ENCODE measurements at regions not wholly inside any gene's neighbourhood (a gene's known extent, or its start where the extent isn't known, plus 50 kb on each side); places are given as distances from the start of the nearest gene placed in this dataset.

DNA sequence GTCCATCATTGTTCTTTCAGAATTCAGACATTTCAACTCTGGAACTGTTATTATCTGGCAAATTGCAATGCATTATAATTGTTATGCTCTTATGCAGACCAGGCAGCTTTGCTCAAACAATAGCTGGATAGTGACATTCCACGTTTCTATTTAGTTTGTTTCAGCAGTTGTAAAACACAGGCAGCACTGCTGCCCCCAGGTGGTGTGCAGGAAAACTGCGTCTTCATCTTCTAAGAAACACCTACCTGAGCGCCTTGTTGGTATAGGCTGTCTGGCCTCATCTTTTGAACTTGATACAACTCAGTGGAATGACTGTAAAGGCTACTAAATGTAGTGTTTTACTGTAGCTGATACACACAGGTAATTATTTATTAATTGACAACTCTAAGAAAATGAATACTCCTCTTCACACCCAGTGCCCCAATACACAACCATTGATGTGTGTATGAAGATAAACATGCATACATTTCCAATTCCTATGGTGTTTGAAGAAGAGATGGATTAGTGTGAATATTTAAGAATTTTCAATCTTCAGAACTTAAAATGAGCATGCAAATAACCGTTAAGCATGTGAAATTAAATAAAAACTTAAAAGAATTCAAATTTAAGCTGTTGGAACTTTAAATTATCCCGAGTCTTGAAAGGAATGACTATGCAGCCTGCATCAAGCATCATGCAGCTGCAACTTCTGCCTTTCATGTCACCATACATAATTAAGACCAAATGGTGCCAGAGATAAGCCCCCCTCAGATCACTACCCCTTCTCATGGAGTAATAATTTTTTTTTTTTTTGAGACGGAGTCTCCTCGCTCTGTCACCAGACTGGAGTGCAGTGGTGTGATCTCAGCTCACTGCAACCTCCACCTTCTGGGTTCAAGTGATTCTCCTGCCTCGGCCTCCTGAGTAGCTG is 85.6 kb downstream of the CD8B2 start:
- H3K4me3 Mint-ChIP-seq, result no peak overlapping the region

DNA sequence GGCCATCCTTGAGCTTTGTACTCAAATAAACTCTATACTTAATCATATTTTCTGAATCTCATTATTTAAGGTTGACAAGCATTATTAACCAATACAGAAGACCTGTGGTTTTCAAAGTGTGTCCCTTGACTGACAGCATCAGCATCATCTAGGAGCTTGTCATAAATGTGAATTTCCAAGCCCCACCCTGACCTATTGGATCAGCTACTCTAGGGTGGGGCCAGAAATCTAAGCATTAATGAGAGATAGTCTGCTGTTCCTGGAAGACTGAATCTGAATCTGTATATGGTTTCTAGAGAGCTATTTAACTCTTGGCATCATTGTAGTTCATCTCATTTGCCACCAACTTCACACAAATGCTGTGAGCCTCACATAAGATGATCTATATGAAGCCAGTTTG is 86.6 kb downstream of the CD8B2 start:
- no peak overlapping the region for H3K4me3 Mint-ChIP-seq
- peaks cover 2% of the 10 kb centered on the region for H3K36me3 Mint-ChIP-seq
- H3K27ac Mint-ChIP-seq, result no peak overlapping the region
- H3K4me1 Mint-ChIP-seq, result no peaks in the 10 kb centered on the region
- peaks cover 14% of the 10 kb centered on the region for H3K27me3 Mint-ChIP-seq
- H3K9me3 Mint-ChIP-seq, result no peaks in the 10 kb centered on the region

More for the DNA sequence above, 85.6 kb downstream of the CD8B2 start:
- H3K4me1 Mint-ChIP-seq, result no peaks in the 10 kb centered on the region
- H3K27ac Mint-ChIP-seq, result no peak overlapping the region
- H3K9me3 Mint-ChIP-seq, result no peaks in the 10 kb centered on the region
- peaks cover 2% of the 10 kb centered on the region for H3K36me3 Mint-ChIP-seq
- H3K27me3 Mint-ChIP-seq, result peaks cover 6% of the 10 kb centered on the region

DNA sequence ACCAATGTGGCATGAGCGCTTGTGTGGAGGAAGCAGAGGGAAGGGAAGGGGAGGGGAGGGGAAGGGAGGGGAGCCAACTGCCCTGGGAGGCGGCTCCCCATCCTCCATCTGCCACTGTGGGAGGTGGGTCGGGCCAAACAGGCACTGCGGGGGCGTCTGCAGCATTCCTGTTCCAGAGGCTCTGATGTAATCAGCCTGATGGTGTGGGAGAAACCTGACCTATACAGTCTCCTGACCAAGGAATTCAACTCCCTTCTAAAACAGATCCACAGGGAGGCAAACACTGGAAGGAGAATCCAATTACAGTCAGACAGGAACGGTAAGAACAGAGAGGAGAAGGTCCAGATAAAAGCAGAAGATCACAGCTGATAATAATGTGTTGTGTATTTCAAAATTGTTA is 88.8 kb downstream of the CD8B2 start:
- no peaks in the 10 kb centered on the region for H3K4me1 Mint-ChIP-seq
- H3K36me3 Mint-ChIP-seq, result peaks cover 2% of the 10 kb centered on the region
- H3K27ac Mint-ChIP-seq, result no peak overlapping the region

GRCh38 chr2:106577255-106577651 is 90.1 kb downstream of the CD8B2 start:
- Mint-ChIP-seq H3K27me3 (peaks cover 32% of the 10 kb centered on the region), H3K4me1 (peaks cover 0 to 6% (median 4%) of the 10 kb centered on the region in 3 donors), H3K36me3 (no peaks in the 10 kb centered on the region), H3K9me3 (peaks cover 0 to 2% (median 0%) of the 10 kb centered on the region in 3 donors), H3K27ac (no peak overlapping the region), H3K4me3 (no peak overlapping the region)

More for the DNA sequence above, 88.8 kb downstream of the CD8B2 start:
- no peak overlapping the region for H3K4me3 Mint-ChIP-seq
- H3K27me3 Mint-ChIP-seq, result peaks cover 20% of the 10 kb centered on the region
- peaks cover 0 to 2% (median 0%) of the 10 kb centered on the region in 3 donors for H3K9me3 Mint-ChIP-seq

DNA sequence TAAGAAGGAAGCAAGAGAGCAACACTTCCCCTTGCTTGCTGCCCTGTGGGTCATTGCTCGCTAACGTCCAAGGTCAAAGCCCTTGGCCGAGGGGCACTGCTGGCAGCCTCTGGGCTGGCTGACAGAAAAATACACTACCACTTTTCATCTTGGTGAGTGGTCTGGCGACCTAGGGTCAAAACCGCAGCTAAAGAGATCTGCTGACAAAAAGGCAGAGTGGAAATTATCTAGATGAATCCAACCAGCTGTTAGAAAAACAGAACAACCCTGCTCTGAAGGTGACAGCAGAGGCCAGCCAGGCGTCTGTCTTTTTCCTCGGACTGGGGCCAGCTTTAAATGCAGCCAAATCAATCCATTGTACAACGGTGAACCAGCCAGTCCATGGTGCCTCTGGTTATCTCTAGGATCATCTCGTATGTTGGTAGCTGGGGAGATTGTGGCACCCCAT is 92.6 kb downstream of the CD8B2 start:
- H3K36me3 Mint-ChIP-seq, result no peaks in the 10 kb centered on the region
- H3K4me1 Mint-ChIP-seq, result peaks cover 5 to 10% (median 8%) of the 10 kb centered on the region in 3 donors
- H3K4me3 Mint-ChIP-seq, result peak overlapping the region in 1 of 4 donors; percentile 14
- peaks cover 36% of the 10 kb centered on the region for H3K27me3 Mint-ChIP-seq
- no peak overlapping the region for H3K27ac Mint-ChIP-seq
- peaks cover 0 to 2% (median 0%) of the 10 kb centered on the region in 3 donors for H3K9me3 Mint-ChIP-seq

GRCh38 chr2:106580241-106580640 is 93.1 kb downstream of the CD8B2 start:
- Mint-ChIP-seq H3K36me3 (no peaks in the 10 kb centered on the region), H3K4me3 (no peak overlapping the region), H3K27me3 (peaks cover 36% of the 10 kb centered on the region), H3K27ac (no peak overlapping the region), H3K9me3 (peaks cover 0 to 2% (median 0%) of the 10 kb centered on the region in 3 donors), H3K4me1 (peaks cover 5 to 10% (median 8%) of the 10 kb centered on the region in 3 donors)

DNA sequence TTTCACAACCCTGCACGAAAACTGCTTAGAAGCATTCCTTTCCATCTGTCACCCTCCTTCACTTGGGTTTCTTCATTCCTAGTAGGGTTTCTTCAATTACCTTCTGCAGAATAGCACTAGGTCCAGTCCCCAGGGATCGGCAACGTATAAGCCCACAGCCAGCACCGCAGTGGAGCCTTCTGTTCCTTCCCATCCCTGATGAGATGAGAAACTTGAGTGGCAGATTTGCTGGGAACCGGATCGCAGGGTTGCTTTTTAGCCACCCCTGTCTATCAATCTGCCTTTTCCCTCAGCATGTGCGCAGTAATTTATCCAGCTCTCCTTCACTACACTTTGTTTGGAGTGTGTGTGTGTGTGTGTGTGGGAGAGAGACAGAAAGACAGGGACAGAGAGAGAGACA is 94.2 kb downstream of the CD8B2 start:
- Mint-ChIP-seq H3K27me3 (peaks cover 34% of the 10 kb centered on the region), H3K9me3 (peaks cover 0 to 3% (median 0%) of the 10 kb centered on the region in 3 donors), H3K4me1 (peaks cover 5 to 10% (median 8%) of the 10 kb centered on the region in 3 donors), H3K27ac (no peak overlapping the region), H3K4me3 (peak overlapping the region in 2 of 4 donors; percentile 95 to 96), H3K36me3 (no peaks in the 10 kb centered on the region)

DNA sequence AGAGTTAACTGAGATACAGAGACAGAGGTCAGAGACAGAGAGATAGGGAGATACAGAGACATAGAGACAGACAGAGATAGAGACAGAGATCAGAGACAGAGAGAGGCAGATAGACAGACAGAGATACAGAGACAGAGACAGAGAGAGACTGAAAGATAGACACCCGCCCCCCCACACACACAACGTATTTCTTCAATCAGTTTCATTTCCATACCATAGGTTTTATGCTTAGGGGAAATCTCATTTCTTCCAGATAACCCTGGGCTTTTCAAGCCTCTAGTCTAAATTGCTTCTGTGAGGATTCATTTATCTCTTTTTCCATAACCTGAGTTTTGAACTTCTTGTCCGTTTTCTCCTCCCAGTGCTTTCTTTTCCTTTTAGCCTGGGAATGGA is 94.6 kb downstream of the CD8B2 start:
- H3K27me3 Mint-ChIP-seq, result peaks cover 34% of the 10 kb centered on the region
- no peak overlapping the region for H3K27ac Mint-ChIP-seq
- H3K36me3 Mint-ChIP-seq, result no peaks in the 10 kb centered on the region

DNA sequence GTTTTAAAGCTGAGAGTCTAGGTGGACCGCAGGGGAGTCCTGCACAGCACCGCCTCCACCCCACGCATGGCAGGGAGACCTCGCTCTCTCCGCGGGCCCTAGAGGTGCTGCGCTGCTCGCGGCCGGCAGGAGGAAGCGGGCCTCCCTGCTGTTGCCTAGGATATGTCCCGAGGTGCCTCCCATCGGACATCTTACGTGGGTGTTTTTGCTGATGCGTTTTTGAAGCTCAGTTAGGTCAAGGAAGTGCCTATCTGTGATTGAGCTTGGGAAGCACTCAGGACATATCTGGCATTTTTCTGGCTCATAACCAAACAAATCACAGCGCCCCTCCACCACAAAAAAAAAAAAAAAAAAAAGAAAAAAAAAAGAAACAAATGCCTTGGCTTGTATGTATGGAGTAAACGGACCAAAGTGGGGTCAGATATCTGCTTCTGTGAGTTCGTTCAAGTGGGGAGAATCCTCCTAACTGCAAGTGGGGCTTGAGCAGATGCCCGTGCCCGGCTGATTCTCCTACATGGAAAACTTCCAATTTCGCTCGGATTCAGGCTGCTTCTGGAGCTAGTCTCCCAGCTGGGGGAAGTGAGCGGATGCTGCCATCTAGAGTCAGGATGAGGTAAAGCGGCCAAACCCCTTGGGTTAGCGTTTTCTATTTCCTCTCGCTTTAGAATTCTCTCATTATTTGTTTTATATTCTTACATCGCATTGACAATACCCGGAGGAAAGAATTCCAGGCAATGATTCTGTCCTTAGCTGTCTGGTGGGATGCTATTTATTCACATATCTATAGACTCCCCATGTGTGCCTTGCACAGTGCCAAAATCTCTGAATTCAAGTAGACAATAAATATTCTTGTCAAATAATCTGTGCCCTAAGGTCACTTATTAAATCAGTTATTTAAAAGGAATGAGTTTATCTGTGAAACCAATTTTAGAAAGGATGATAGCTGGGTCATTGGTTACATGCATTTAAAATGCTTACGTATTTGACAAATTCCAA is 95.3 kb downstream of the CD8B2 start:
- Mint-ChIP-seq H3K27me3 (peaks cover 34% of the 10 kb centered on the region), H3K27ac (peak overlapping the region in 1 of 3 donors; percentile 67), H3K9me3 (peaks cover 0 to 3% (median 0%) of the 10 kb centered on the region in 3 donors), H3K4me1 (peaks cover 5 to 10% (median 8%) of the 10 kb centered on the region in 3 donors), H3K36me3 (no peaks in the 10 kb centered on the region), H3K4me3 (peak overlapping the region; percentile 41 to 96 (median 88))

More for the DNA sequence above, 94.6 kb downstream of the CD8B2 start:
- Mint-ChIP-seq H3K4me1 (peaks cover 5 to 10% (median 8%) of the 10 kb centered on the region in 3 donors), H3K4me3 (peak overlapping the region in 3 of 4 donors; percentile 81 to 96 (median 95)), H3K9me3 (peaks cover 0 to 3% (median 0%) of the 10 kb centered on the region in 3 donors)

GRCh38 chr2:106584304-106584954 is 97.3 kb downstream of the CD8B2 start:
- H3K36me3 Mint-ChIP-seq, result no peaks in the 10 kb centered on the region
- H3K9me3 Mint-ChIP-seq, result peaks cover 0 to 3% (median 0%) of the 10 kb centered on the region in 3 donors
- no peak overlapping the region for H3K4me3 Mint-ChIP-seq
- peaks cover 5 to 10% (median 8%) of the 10 kb centered on the region in 3 donors for H3K4me1 Mint-ChIP-seq
- peaks cover 27% of the 10 kb centered on the region for H3K27me3 Mint-ChIP-seq
- H3K27ac Mint-ChIP-seq, result no peak overlapping the region

DNA sequence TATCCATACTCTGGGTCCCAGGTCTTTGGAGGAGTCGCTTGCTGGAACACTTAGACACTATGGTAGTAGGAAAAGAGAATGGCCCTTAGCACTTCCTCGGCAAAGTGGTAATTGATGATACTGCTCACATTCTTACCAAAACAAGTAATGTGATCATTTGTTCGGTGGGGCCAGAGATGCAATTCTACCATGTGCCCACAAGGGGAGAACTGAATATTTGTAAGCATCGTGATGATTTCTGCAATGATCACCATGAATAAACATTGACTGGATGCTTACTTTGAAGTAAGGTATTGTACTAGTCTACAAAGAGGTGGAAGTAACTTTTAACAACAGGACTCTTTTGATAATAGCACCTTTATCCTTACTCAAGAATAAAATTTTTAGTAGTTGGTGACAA is 109.7 kb downstream of the CD8B2 start:
- H3K9me3 Mint-ChIP-seq, result peaks cover 0 to 4% (median 2%) of the 10 kb centered on the region in 3 donors
- no peak overlapping the region for H3K4me3 Mint-ChIP-seq
- H3K4me1 Mint-ChIP-seq, result no peaks in the 10 kb centered on the region
- peaks cover 6% of the 10 kb centered on the region for H3K27me3 Mint-ChIP-seq
- no peak overlapping the region for H3K27ac Mint-ChIP-seq
- H3K36me3 Mint-ChIP-seq, result no peaks in the 10 kb centered on the region

DNA sequence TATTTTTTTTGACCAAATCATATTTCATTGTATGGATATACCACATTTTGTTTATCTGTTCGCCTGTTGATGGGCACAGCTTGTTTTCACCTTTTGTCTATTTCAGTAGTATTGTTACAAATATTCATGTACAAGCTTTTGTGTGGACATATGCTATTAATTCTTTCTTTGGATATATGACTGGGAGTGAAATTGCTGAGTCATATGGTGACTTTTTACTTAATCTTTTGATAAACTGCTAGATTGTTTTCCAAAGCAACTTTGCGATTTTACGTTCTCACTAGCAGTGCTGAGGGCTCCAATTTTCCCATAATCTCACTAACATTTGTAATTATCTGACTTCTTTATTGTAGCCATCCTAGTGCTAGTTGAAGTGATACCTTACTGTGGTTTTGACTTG is 112.4 kb downstream of the CD8B2 start:
- Mint-ChIP-seq H3K36me3 (no peaks in the 10 kb centered on the region), H3K4me1 (no peaks in the 10 kb centered on the region), H3K9me3 (peaks cover 2 to 5% (median 4%) of the 10 kb centered on the region in 3 donors), H3K27ac (no peak overlapping the region), H3K27me3 (peaks cover 2% of the 10 kb centered on the region), H3K4me3 (no peak overlapping the region)

DNA sequence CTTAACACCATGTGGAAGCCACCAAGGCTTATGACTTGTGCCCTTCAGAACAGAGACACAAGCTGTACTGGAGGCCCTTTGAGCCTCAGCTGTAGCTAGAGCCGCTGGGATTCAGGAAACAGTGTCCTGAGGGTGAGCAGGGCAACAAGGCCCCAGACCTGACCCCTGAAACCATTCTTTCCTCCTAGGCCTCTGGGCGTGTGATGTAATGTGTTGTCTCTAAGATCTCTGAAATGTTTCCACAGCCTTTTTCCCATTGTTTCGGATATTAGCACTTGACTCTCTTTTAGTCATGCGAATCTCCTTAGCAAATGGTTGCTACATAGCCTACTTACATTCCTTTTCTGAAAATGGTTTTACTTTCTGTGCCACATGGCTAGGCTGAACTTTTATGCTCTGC is 114.9 kb downstream of the CD8B2 start:
- Mint-ChIP-seq H3K27ac (no peak overlapping the region), H3K36me3 (no peaks in the 10 kb centered on the region), H3K4me3 (no peak overlapping the region), H3K4me1 (no peaks in the 10 kb centered on the region), H3K9me3 (peaks cover 5 to 10% (median 5%) of the 10 kb centered on the region in 3 donors), H3K27me3 (no peaks in the 10 kb centered on the region)

DNA sequence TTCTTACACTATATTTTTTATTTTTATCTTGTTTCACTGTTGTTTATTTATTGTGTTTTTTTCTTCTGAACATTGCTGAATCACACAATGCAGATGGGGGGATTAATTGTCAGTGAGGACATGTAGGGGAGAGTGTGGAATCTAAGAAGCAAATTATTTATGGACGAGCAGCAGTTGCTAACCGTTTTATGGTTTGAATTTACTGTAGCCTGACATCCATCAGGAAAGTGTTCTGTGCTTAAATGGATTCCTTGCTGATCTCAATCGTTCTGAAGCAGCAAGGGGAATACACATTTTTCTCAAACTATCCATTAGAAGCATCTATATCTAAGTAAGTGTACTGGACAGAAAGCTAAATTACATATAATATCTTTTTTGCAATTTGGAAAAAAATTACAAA is 119.5 kb downstream of the CD8B2 start:
- Mint-ChIP-seq H3K27ac (no peak overlapping the region), H3K9me3 (peaks cover 3 to 10% (median 5%) of the 10 kb centered on the region in 3 donors), H3K27me3 (no peaks in the 10 kb centered on the region), H3K4me3 (no peak overlapping the region), H3K36me3 (no peaks in the 10 kb centered on the region), H3K4me1 (no peaks in the 10 kb centered on the region)

Measured in IgD-negative memory B cell (primary cell).